Smooth muscle cell (in vitro differentiated cells): ENCODE measurements at regions not wholly inside any gene's neighbourhood (a gene's known extent, or its start where the extent isn't known, plus 50 kb on each side); places are given as distances from the start of the nearest gene placed in this dataset.

Experiments used
- DNase-seq: peaks from one replicate; lab custom pipeline; 2025; ENCODE audit not compliant: unreplicated experiment; lab: John Stamatoyannopoulos, UW
- H2AFZ ChIP-seq: fragments of 200-600 bp; sonication (generic); 2 replicates; pipeline ENCODE4 v1.6.0; 2016; ENCODE audit warnings: antibody characterized with exemption, low read depth, mild to moderate bottlenecking
- H3F3A ChIP-seq: fragments of 200-600 bp; sonication (generic); 2 replicates; pipeline ENCODE4 v1.6.0; 2017; ENCODE audit warnings: antibody characterized with exemption, low read depth
- H3K27ac ChIP-seq: fragments of 200-600 bp; sonication (generic); 2 replicates; pipeline ENCODE4 v1.5.1; 2016; ENCODE audit warnings: low read depth, mild to moderate bottlenecking
- H3K27me3 ChIP-seq: fragments of 200-600 bp; sonication (generic); 2 replicates; pipeline ENCODE4 v1.6.1; 2016; ENCODE audit warnings: low read depth, mild to moderate bottlenecking
- H3K36me3 ChIP-seq: fragments of 200-600 bp; sonication (generic); 2 replicates; pipeline ENCODE4 v1.5.1; 2016; ENCODE audit warnings: low read depth
- H3K4me1 ChIP-seq: fragments of 200-600 bp; sonication (generic); 2 replicates; pipeline ENCODE4 v1.5.1; 2016; ENCODE audit warnings: low read depth
- H3K4me2 ChIP-seq: fragments of 200-600 bp; sonication (generic); 2 replicates; pipeline ENCODE4 v1.6.0; 2016; ENCODE audit warnings: mild to moderate bottlenecking
- H3K4me3 ChIP-seq: fragments of 200-600 bp; sonication (generic); 2 replicates; pipeline ENCODE4 v1.5.1; 2016; ENCODE audit warnings: mild to moderate bottlenecking
- H3K79me2 ChIP-seq: fragments of 200-600 bp; sonication (generic); 2 replicates; pipeline ENCODE4 v1.6.0; 2016; ENCODE audit warnings: low read depth, mild to moderate bottlenecking
- H3K9ac ChIP-seq: fragments of 200-600 bp; sonication (generic); 2 replicates; pipeline ENCODE4 v1.6.0; 2016; ENCODE audit warnings: low read depth
- H3K9me3 ChIP-seq: fragments of 200-600 bp; sonication (generic); replicated peaks from 2 replicates; pipeline ENCODE4 v1.5.1; 2016; ENCODE audit warnings: low read depth
- H4K20me1 ChIP-seq: fragments of 200-600 bp; sonication (generic); 2 replicates; pipeline ENCODE4 v1.6.0; 2016; ENCODE audit warnings: low read depth
- CTCF ChIP-seq: fragments of 200-600 bp; sonication (generic); IDR thresholded peaks from 2 replicates; pipeline ENCODE4 v1.5.1; 2017; ENCODE audit warnings: borderline replicate concordance, mild to moderate bottlenecking, antibody characterized with exemption; ENCODE audit not compliant: insufficient read depth, poor library complexity, severe bottlenecking
- WGBS: methylation state at CpG from one replicate; pipeline ENCODE4 v1.1.7; 2016; ENCODE audit warnings: low lambda C conversion rate; 5-methylcytosine and 5-hydroxymethylcytosine counted together

GRCh38 chr17:6218333-6218732, 148.2 kb downstream of the WSCD1 start:
- no peak overlapping the region for H3K4me3 ChIP-seq
- H3K27ac ChIP-seq, result no peak overlapping the region
- H3K9ac ChIP-seq, result no peak overlapping the region
- H3K79me2 ChIP-seq, result no peaks in the 10 kb centered on the region
- no peaks in the 10 kb centered on the region for H3K9me3 ChIP-seq
- 94% methylated on average over 7 of the region's 7 CpGs for WGBS
- no peak for DNase-seq
- no peak overlapping the region for H2AFZ ChIP-seq
- TF ChIP-seq CTCF, result no peak
- H4K20me1 ChIP-seq, result no peaks in the 10 kb centered on the region
- no peaks in the 10 kb centered on the region for H3K4me1 ChIP-seq
- H3K36me3 ChIP-seq, result no peaks in the 10 kb centered on the region
- H3F3A ChIP-seq, result no peaks in the 10 kb centered on the region
- H3K27me3 ChIP-seq, result peaks cover 9% of the 10 kb centered on the region
- H3K4me2 ChIP-seq, result no peak overlapping the region

- Histone ChIP-seq H2AFZ (no peak overlapping the region), H3K27ac (no peak overlapping the region), H3K9ac (no peak overlapping the region), H3K9me3 (no peaks in the 10 kb centered on the region), H3K4me2 (no peak overlapping the region), H3F3A (no peaks in the 10 kb centered on the region), H3K4me3 (no peak overlapping the region), H3K36me3 (no peaks in the 10 kb centered on the region), H3K27me3 (peaks cover 18% of the 10 kb centered on the region), H3K4me1 (no peaks in the 10 kb centered on the region), H3K79me2 (no peaks in the 10 kb centered on the region), H4K20me1 (no peaks in the 10 kb centered on the region)
- no peak for TF ChIP-seq CTCF
- no peak for DNase-seq
- WGBS, result 94% methylated on average over 13 of the region's 13 CpGs
Observed at GRCh38 chr17:6215071-6216035, 145.2 kb downstream of the WSCD1 start.

GRCh38 chr17:6213859-6214258, 143.7 kb downstream of the WSCD1 start:
- no peak for DNase-seq
- no peaks in the 10 kb centered on the region for H3K36me3 ChIP-seq
- peaks cover 18% of the 10 kb centered on the region for H3K27me3 ChIP-seq
- H3K4me3 ChIP-seq, result no peak overlapping the region
- H3F3A ChIP-seq, result no peaks in the 10 kb centered on the region
- no peaks in the 10 kb centered on the region for H3K79me2 ChIP-seq
- TF ChIP-seq CTCF, result no peak
- no peaks in the 10 kb centered on the region for H3K4me1 ChIP-seq
- H3K27ac ChIP-seq, result no peak overlapping the region
- no peaks in the 10 kb centered on the region for H3K9me3 ChIP-seq
- H3K9ac ChIP-seq, result no peak overlapping the region
- WGBS, result 87% methylated on average over 4 of the region's 4 CpGs
- no peak overlapping the region for H2AFZ ChIP-seq
- no peak overlapping the region for H3K4me2 ChIP-seq
- H4K20me1 ChIP-seq, result no peaks in the 10 kb centered on the region

GRCh38 chr17:6212766-6213165, 142.6 kb downstream of the WSCD1 start:
- Histone ChIP-seq H3K4me2 (no peak overlapping the region), H3K4me3 (no peak overlapping the region), H3F3A (no peaks in the 10 kb centered on the region), H3K27me3 (peaks cover 11% of the 10 kb centered on the region), H4K20me1 (no peaks in the 10 kb centered on the region), H3K36me3 (no peaks in the 10 kb centered on the region), H2AFZ (no peak overlapping the region), H3K9ac (no peak overlapping the region), H3K79me2 (no peaks in the 10 kb centered on the region), H3K27ac (no peak overlapping the region), H3K9me3 (no peaks in the 10 kb centered on the region), H3K4me1 (no peaks in the 10 kb centered on the region)
- no peak for TF ChIP-seq CTCF
- no peak for DNase-seq
- 88% methylated on average over 5 of the region's 5 CpGs for WGBS
